ENCODE measurements at regions not wholly inside any gene's neighbourhood (a gene's known extent, or its start where the extent isn't known, plus 50 kb on each side); places are given as distances from the start of the nearest gene placed in this dataset.

GRCh38 chr13:111492341-111492950 lies 172.0 kb downstream of the TEX29 start:
- Histone ChIP-seq H3K79me2 (ENCODE audit: insufficient read depth, low read length) (no peaks in the 10 kb centered on the region), H3K9ac (ENCODE audit: low read depth, low read length, poor library complexity, severe bottlenecking) (no peak overlapping the region), H3K4me1 (ENCODE audit: insufficient read depth, low read length, poor library complexity, severe bottlenecking) (no peaks in the 10 kb centered on the region), H3K4me2 (ENCODE audit: low read depth, low read length, poor library complexity, severe bottlenecking) (no peak overlapping the region), H3K9me3 (ENCODE audit: insufficient read depth, low read depth, low read length) (peaks cover 10% of the 10 kb centered on the region; the same call in 1 of the 2 replicates), H4K20me1 (ENCODE audit: insufficient read depth, low read length, poor library complexity, severe bottlenecking) (no peaks in the 10 kb centered on the region), H3K36me3 (ENCODE audit: insufficient read depth, low read length) (no peaks in the 10 kb centered on the region), H2AFZ (ENCODE audit: low read length) (no peak overlapping the region), H3K9me2 (replicated peaks; ENCODE audit: low read depth, low read length) (no peaks in the 10 kb centered on the region), H3F3A (ENCODE audit: low read depth) (no peaks in the 10 kb centered on the region), H3K27me3 (ENCODE audit: insufficient read depth, low read length, poor library complexity, severe bottlenecking) (no peaks in the 10 kb centered on the region), H3K4me3 (ENCODE audit: low read length, poor library complexity, severe bottlenecking) (no peak overlapping the region)
- no peak for TF ChIP-seq CTCF (conservative IDR thresholded peaks at IDR 0.05; ENCODE audit: low read length)
- TF ChIP-seq EZH2phosphoT487 (IDR thresholded peaks at IDR 0.05; ENCODE audit: borderline replicate concordance) = no peak

- H3K9me2 ChIP-seq (replicated peaks; ENCODE audit: low read depth, low read length) = no peaks in the 10 kb centered on the region
- H3K4me2 ChIP-seq (ENCODE audit: low read depth, low read length, poor library complexity, severe bottlenecking) = no peak overlapping the region
- H3K9ac ChIP-seq (ENCODE audit: low read depth, low read length, poor library complexity, severe bottlenecking) = no peak overlapping the region
- no peak for TF ChIP-seq EZH2phosphoT487 (IDR thresholded peaks at IDR 0.05; ENCODE audit: borderline replicate concordance)
- TF ChIP-seq CTCF (conservative IDR thresholded peaks at IDR 0.05; ENCODE audit: low read length) = no peak
- no peaks in the 10 kb centered on the region for H3K36me3 ChIP-seq (ENCODE audit: insufficient read depth, low read length)
- peaks cover 5% of the 10 kb centered on the region; the same call in 1 of the 2 replicates for H3K9me3 ChIP-seq (ENCODE audit: insufficient read depth, low read depth, low read length)
- no peaks in the 10 kb centered on the region for H4K20me1 ChIP-seq (ENCODE audit: insufficient read depth, low read length, poor library complexity, severe bottlenecking)
- H3K4me1 ChIP-seq (ENCODE audit: insufficient read depth, low read length, poor library complexity, severe bottlenecking) = no peaks in the 10 kb centered on the region
- no peak overlapping the region for H2AFZ ChIP-seq (ENCODE audit: low read length)
- H3F3A ChIP-seq (ENCODE audit: low read depth) = no peaks in the 10 kb centered on the region
- no peaks in the 10 kb centered on the region for H3K27me3 ChIP-seq (ENCODE audit: insufficient read depth, low read length, poor library complexity, severe bottlenecking)
- no peaks in the 10 kb centered on the region for H3K79me2 ChIP-seq (ENCODE audit: insufficient read depth, low read length)
- H3K4me3 ChIP-seq (ENCODE audit: low read length, poor library complexity, severe bottlenecking) = no peak overlapping the region
These were observed 172.5 kb downstream of the TEX29 start for GRCh38 chr13:111492958-111493357.

- Histone ChIP-seq H3K9ac (ENCODE audit: low read depth, low read length, poor library complexity, severe bottlenecking) (no peak overlapping the region), H3K27me3 (ENCODE audit: insufficient read depth, low read length, poor library complexity, severe bottlenecking) (no peaks in the 10 kb centered on the region), H3K4me3 (ENCODE audit: low read length, poor library complexity, severe bottlenecking) (no peak overlapping the region), H3F3A (ENCODE audit: low read depth) (no peaks in the 10 kb centered on the region), H2AFZ (ENCODE audit: low read length) (no peak overlapping the region), H3K9me2 (replicated peaks; ENCODE audit: low read depth, low read length) (no peaks in the 10 kb centered on the region), H3K36me3 (ENCODE audit: insufficient read depth, low read length) (no peaks in the 10 kb centered on the region), H3K4me2 (ENCODE audit: low read depth, low read length, poor library complexity, severe bottlenecking) (no peak overlapping the region), H3K79me2 (ENCODE audit: insufficient read depth, low read length) (no peaks in the 10 kb centered on the region), H3K9me3 (ENCODE audit: insufficient read depth, low read depth, low read length) (peaks cover under 1% of the 10 kb centered on the region; the same call in 1 of the 2 replicates), H3K4me1 (ENCODE audit: insufficient read depth, low read length, poor library complexity, severe bottlenecking) (no peaks in the 10 kb centered on the region), H4K20me1 (ENCODE audit: insufficient read depth, low read length, poor library complexity, severe bottlenecking) (no peaks in the 10 kb centered on the region)
- TF ChIP-seq CTCF (conservative IDR thresholded peaks at IDR 0.05; ENCODE audit: low read length) (no peak), EZH2phosphoT487 (IDR thresholded peaks at IDR 0.05; ENCODE audit: borderline replicate concordance) (no peak)
These were observed 173.0 kb downstream of the TEX29 start for GRCh38 chr13:111493468-111493867.

All from Loucy (cell line).